HCT116 (cell line): ENCODE measurements at regions not wholly inside any gene's neighbourhood (a gene's known extent, or its start where the extent isn't known, plus 50 kb on each side); places are given as distances from the start of the nearest gene placed in this dataset.

Source experiments
- ATAC-seq: fragments of 200-7000 bp; cut with Tn5 transposase; 2 replicates; pipeline ENCODE4 v1.9.1; 2020; ENCODE audit warnings: mild to moderate bottlenecking, moderate library complexity
- BruUV-seq: library from RNA; stranded (reverse); fragments of 400-500 nt; replicated peaks from 2 replicates; lab custom pipeline; 2021; lab: Mats Ljungman, UMichigan
- CTCF ChIA-PET: fragments of 300-600 bp; sonication (Branson Sonifier 250); formaldehyde crosslinking; loops from one replicate; lab custom pipeline; 2021; ENCODE audit warnings: antibody characterized with exemption; lab: Charles Lee
- POLR2A ChIA-PET: fragments of 300-600, 350-600 bp; sonication (Branson Sonifier 250); formaldehyde crosslinking; loops from one replicate; lab custom pipeline; 2021; ENCODE audit warnings: antibody characterized with exemption; lab: Charles Lee
- RAD21 ChIA-PET, 2 experiments: fragments of 300-600 bp; sonication (Branson Sonifier 250); formaldehyde crosslinking; loops; one replicate each; lab custom pipeline; 2023; ENCODE audit warnings: low total read pairs in 2 of 2; ENCODE audit not compliant: uncharacterized antibody in 2 of 2, unreplicated experiment in 2 of 2, low non-redundant PET in 1 of 2; lab: Charles Lee
- DNase-seq: peaks from one replicate; pipeline ENCODE4 v3.0.0-alpha.2; 2010; ENCODE audit warnings: low read depth, low spot score
- H2AFZ ChIP-seq: fragments of 200-600 bp; shearing (Covaris generic), sonication (generic); 2 replicates; pipeline ENCODE4 v1.6.1; 2017; ENCODE audit warnings: low read depth, mixed run types, mixed read lengths, antibody characterized with exemption, low read length; ENCODE audit not compliant: poor library complexity, severe bottlenecking
- H3K27ac ChIP-seq: 2 replicates; pipeline ENCODE4 v1.5.1; 2012; ENCODE audit warnings: low read depth, low read length
- H3K27me3 ChIP-seq: fragments of 200-600 bp; sonication (generic); 2 replicates; pipeline ENCODE4 v1.6.1; 2016; ENCODE audit warnings: mixed run types, low read length, mixed read lengths; ENCODE audit not compliant: insufficient read depth
- H3K36me3 ChIP-seq, 2 experiments: fragments of 200-500 bp in 1 of 2; fragments of 200-600 bp in 1 of 2; sonication (Bioruptor generic) in 1 of 2; sonication (generic) in 1 of 2; 2 replicates each; pipeline versions ENCODE4 v1.5.1 to v1.6.1; 2014 to 2016; ENCODE audit warnings: low read length in 2 of 2, inconsistent platforms in 1 of 2, mixed read lengths in 1 of 2, mixed run types in 1 of 2; ENCODE audit not compliant: insufficient read depth in 2 of 2, control insufficient read depth in 1 of 2
- H3K4me1 ChIP-seq, 2 experiments: fragments of 200-600 bp in 1 of 2; sonication (generic) in 1 of 2; 2 replicates each; pipeline versions ENCODE4 v1.5.1 to v1.6.1; 2012 to 2017; ENCODE audit warnings: low read length in 2 of 2, inconsistent platforms in 1 of 2, mild to moderate bottlenecking in 1 of 2, mixed read lengths in 1 of 2, mixed run types in 1 of 2, moderate library complexity in 1 of 2; ENCODE audit not compliant: insufficient read depth in 2 of 2, control insufficient read depth in 1 of 2
- H3K4me2 ChIP-seq: fragments of 200-600 bp; sonication (generic); 2 replicates; pipeline ENCODE4 v1.6.1; 2017; ENCODE audit warnings: mixed run types, low read length, mixed read lengths
- H3K4me3 ChIP-seq, 2 experiments: fragments of 200-600 bp in 1 of 2; sonication (generic) in 1 of 2; replicated peaks in 1 of 2; 2 replicates each; pipeline ENCODE4 v1.5.1; 2011 to 2016; ENCODE audit warnings: low read length in 2 of 2, control low read depth in 1 of 2, low read depth in 1 of 2, mild to moderate bottlenecking in 1 of 2, mixed read lengths in 1 of 2, mixed run types in 1 of 2
- H3K79me2 ChIP-seq: fragments of 200-600 bp; sonication (generic); 2 replicates; pipeline ENCODE4 v1.6.1; 2017; ENCODE audit warnings: mild to moderate bottlenecking, mixed run types, low read length, moderate library complexity, mixed read lengths; ENCODE audit not compliant: insufficient read depth
- H3K9ac ChIP-seq: fragments of 200-600 bp; sonication (generic); 2 replicates; pipeline ENCODE4 v1.6.1; 2016; ENCODE audit warnings: low read length, mixed read lengths
- H3K9me2 ChIP-seq: fragments of 200-600 bp; sonication (generic), shearing (Covaris generic); 2 replicates; pipeline ENCODE4 v1.6.1; 2017; ENCODE audit warnings: mixed run types, mild to moderate bottlenecking, moderate library complexity; ENCODE audit not compliant: insufficient read depth
- H3K9me3 ChIP-seq, 2 experiments: fragments of 200-500 bp in 1 of 2; fragments of 200-600 bp in 1 of 2; sonication (Bioruptor generic) in 1 of 2; sonication (generic) in 1 of 2; 2 replicates each; pipeline ENCODE4 v1.6.1; 2014 to 2017; ENCODE audit warnings: low read length in 2 of 2, mixed read lengths in 2 of 2, inconsistent platforms in 1 of 2, low read depth in 1 of 2, mild to moderate bottlenecking in 1 of 2, mixed run types in 1 of 2, moderate library complexity in 1 of 2; ENCODE audit not compliant: control insufficient read depth in 1 of 2, insufficient read depth in 1 of 2
- H4K20me1 ChIP-seq: fragments of 200-600 bp; sonication (generic), shearing (Covaris generic); 2 replicates; pipeline ENCODE4 v1.6.1; 2017; ENCODE audit warnings: mixed run types, mild to moderate bottlenecking, moderate library complexity; ENCODE audit not compliant: insufficient read depth
- CBX3 ChIP-seq: IDR thresholded peaks from 2 replicates; pipeline ENCODE4 v1.6.1; 2012; ENCODE audit warnings: low read depth
- CEBPB ChIP-seq: IDR thresholded peaks from 2 replicates; pipeline ENCODE4 v1.6.1; 2012; ENCODE audit warnings: low read depth
- EGR1 ChIP-seq: IDR thresholded peaks from 2 replicates; pipeline ENCODE4 v1.6.1; 2012; ENCODE audit warnings: low read depth
- EZH2phosphoT487 ChIP-seq: fragments of 200-600 bp; IDR thresholded peaks from 2 replicates; pipeline ENCODE4 v1.6.1; 2018; ENCODE audit warnings: antibody characterized with exemption, borderline replicate concordance
- FOSL1 ChIP-seq: IDR thresholded peaks from 2 replicates; pipeline ENCODE4 v1.6.1; 2012; ENCODE audit warnings: low read depth
- POLR2AphosphoS5 ChIP-seq: IDR thresholded peaks from 2 replicates; pipeline ENCODE4 v1.6.1; 2011; ENCODE audit warnings: mild to moderate bottlenecking, low read depth, low read length, moderate library complexity
- SRF ChIP-seq: IDR thresholded peaks from 2 replicates; pipeline ENCODE4 v1.6.1; 2012; ENCODE audit warnings: low read depth
- YY1 ChIP-seq: IDR thresholded peaks from 2 replicates; pipeline ENCODE4 v1.6.1; 2011; ENCODE audit warnings: low read length, low read depth, moderate library complexity, mild to moderate bottlenecking; ENCODE audit not compliant: insufficient replicate concordance; ENCODE audit errors: extremely low read depth
- ZFX ChIP-seq: fragments of 450-650 bp; IDR thresholded peaks from 2 replicates; pipeline ENCODE4 v1.6.1; 2017
- intact Hi-C: fragments of 100-400 bp; cut with micrococcal nuclease; formaldehyde crosslinking; loops from 2 replicates; pipeline ENCODE4 v1.10.0; 2022
- TF ChIP-seq, protein P1 (sequence below): IDR thresholded peaks from 2 replicates; pipeline ENCODE4 v1.6.1; 2011; ENCODE audit warnings: mild to moderate bottlenecking, low read length, moderate library complexity; ENCODE audit not compliant: insufficient replicate concordance; ENCODE audit errors: extremely low read depth
- TF ChIP-seq, protein P2 (sequence below): IDR thresholded peaks from 2 replicates; pipeline ENCODE4 v1.6.1; 2012

DNA sequence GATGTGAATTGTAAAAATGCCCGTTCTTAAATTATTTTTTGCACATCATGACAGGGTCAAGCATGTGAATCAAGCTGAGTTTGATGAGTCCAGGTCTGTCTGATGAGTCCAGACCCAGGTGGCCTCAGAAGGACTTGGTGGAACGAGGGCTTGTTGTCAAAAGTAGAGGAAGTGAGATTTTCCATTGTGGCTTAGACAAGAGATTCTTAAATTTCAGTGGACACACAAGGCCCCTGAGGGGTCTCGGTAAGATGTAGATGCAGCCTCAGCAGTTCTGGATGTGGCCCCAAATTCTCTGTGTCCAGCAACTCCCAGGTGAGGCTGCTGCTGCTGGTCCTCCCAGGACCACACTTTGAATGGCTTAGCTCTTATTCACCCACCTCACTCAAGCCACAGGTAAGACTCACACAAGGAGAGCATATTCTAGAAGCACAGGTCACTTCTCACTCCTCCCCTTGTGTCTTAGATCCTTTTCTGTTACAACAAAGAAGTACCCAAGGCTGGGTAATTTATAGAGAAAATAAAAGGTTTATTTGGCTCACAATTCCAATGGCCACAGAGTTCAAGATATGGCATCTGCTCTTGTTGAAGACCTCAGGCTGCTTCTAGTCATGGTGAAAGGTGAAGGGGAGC, 98.8 kb downstream of the GGTLC2 start:
- no peaks in the 10 kb centered on the region for H3K9me3 ChIP-seq
- no peak overlapping the region for H3K4me3 ChIP-seq
- POLR2A ChIA-PET: no interaction called here
- H3K4me1 ChIP-seq: no peaks in the 10 kb centered on the region
- TF ChIP-seq SRF: no peak
- no peak for TF ChIP-seq EGR1
- no peak for TF ChIP-seq CEBPB
- no peak for TF ChIP-seq EZH2phosphoT487
- TF ChIP-seq, protein P1, sequence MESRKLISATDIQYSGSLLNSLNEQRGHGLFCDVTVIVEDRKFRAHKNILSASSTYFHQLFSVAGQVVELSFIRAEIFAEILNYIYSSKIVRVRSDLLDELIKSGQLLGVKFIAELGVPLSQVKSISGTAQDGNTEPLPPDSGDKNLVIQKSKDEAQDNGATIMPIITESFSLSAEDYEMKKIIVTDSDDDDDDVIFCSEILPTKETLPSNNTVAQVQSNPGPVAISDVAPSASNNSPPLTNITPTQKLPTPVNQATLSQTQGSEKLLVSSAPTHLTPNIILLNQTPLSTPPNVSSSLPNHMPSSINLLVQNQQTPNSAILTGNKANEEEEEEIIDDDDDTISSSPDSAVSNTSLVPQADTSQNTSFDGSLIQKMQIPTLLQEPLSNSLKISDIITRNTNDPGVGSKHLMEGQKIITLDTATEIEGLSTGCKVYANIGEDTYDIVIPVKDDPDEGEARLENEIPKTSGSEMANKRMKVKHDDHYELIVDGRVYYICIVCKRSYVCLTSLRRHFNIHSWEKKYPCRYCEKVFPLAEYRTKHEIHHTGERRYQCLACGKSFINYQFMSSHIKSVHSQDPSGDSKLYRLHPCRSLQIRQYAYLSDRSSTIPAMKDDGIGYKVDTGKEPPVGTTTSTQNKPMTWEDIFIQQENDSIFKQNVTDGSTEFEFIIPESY: no peak
- no peak for TF ChIP-seq YY1
- no peak for TF ChIP-seq FOSL1
- TF ChIP-seq, protein P2, sequence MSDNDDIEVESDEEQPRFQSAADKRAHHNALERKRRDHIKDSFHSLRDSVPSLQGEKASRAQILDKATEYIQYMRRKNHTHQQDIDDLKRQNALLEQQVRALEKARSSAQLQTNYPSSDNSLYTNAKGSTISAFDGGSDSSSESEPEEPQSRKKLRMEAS: no peak
- TF ChIP-seq POLR2AphosphoS5: no peak
- no peak for TF ChIP-seq CBX3
- no peak for TF ChIP-seq ZFX
- no peak overlapping the region for H3K27ac ChIP-seq
- H3K9ac ChIP-seq: no peak overlapping the region
- no peaks in the 10 kb centered on the region; the same call in 1 of the 2 replicates for H4K20me1 ChIP-seq
- H3K4me2 ChIP-seq: no peak overlapping the region
- peaks cover 53% of the 10 kb centered on the region for H3K27me3 ChIP-seq
- H2AFZ ChIP-seq: no peak overlapping the region
- no TSS peak for BruUV-seq
- CTCF ChIA-PET: interaction anchor here (1.7 kb wide), 1 partner anchor 22 kb away, joined by 4 read pairs; no protein-coding TSS in a partner anchor
- intact Hi-C loops: loop anchor here (10.0 kb wide), 1 partner anchor 278 kb away; no protein-coding TSS in a partner anchor
- ATAC-seq: no peak
- no peaks in the 10 kb centered on the region for H3K9me2 ChIP-seq
- H3K36me3 ChIP-seq: no peaks in the 10 kb centered on the region
- no peak for DNase-seq
- H3K79me2 ChIP-seq: no peaks in the 10 kb centered on the region
- RAD21 ChIA-PET: no interaction called here
